Natural killer cell (primary cell): ENCODE measurements at regions not wholly inside any gene's neighbourhood (a gene's known extent, or its start where the extent isn't known, plus 50 kb on each side); places are given as distances from the start of the nearest gene placed in this dataset.

Source experiments
- ATAC-seq, 3 donors: fragments of 150-1000 bp in 2 of 3; fragments of 200-7000 bp in 1 of 3; cut with Tn5 transposase; 1 replicate in 1 of 3; 2 replicates in 2 of 3; pipeline ENCODE4 v1.10.0; 2021; ENCODE audit warnings: mild to moderate bottlenecking in 2 of 3, moderate library complexity in 2 of 3
- DNase-seq, 2 donors: peaks; one replicate each; pipeline versions ENCODE4 v3.0.0 to v3.0.0-alpha.2; 2013 to 2021; ENCODE audit warnings: mixed read lengths in 1 of 2
- H3K27ac ChIP-seq: one replicate; pipeline ENCODE4 v1.5.1; 2013; ENCODE audit warnings: mild to moderate bottlenecking, low read length
- H3K27me3 ChIP-seq: one replicate; pipeline ENCODE4 v1.6.1; 2013; ENCODE audit warnings: low read length; ENCODE audit not compliant: control insufficient read depth, insufficient read depth
- H3K36me3 ChIP-seq: one replicate; pipeline ENCODE4 v1.6.1; 2013; ENCODE audit warnings: low read length; ENCODE audit not compliant: control insufficient read depth, insufficient read depth
- H3K4me1 ChIP-seq: one replicate; pipeline ENCODE4 v1.6.1; 2013; ENCODE audit warnings: low read length; ENCODE audit not compliant: control insufficient read depth, insufficient read depth
- H3K4me3 ChIP-seq: one replicate; pipeline ENCODE4 v1.5.1; 2013; ENCODE audit warnings: low read length
- H3K9me3 ChIP-seq: one replicate; pipeline ENCODE4 v1.6.1; 2013; ENCODE audit warnings: low read length; ENCODE audit not compliant: control insufficient read depth, insufficient read depth
- H3K27ac Mint-ChIP-seq, 2 donors: one replicate each; pipeline ENCODE4 v1.8.0; 2022; ENCODE audit warnings: mild to moderate bottlenecking in 2 of 2, mixed read lengths in 2 of 2, moderate library complexity in 1 of 2
- H3K27me3 Mint-ChIP-seq, 2 donors: one replicate each; pipeline ENCODE4 v1.8.0; 2022; ENCODE audit warnings: low read depth in 2 of 2, mixed read lengths in 2 of 2
- H3K36me3 Mint-ChIP-seq: one replicate; pipeline ENCODE4 v1.8.0; 2022; ENCODE audit warnings: mixed read lengths
- H3K4me1 Mint-ChIP-seq, 2 donors: one replicate each; pipeline ENCODE4 v1.8.0; 2022; ENCODE audit warnings: mixed read lengths in 2 of 2
- H3K4me3 Mint-ChIP-seq: one replicate; pipeline ENCODE4 v1.8.0; 2022; ENCODE audit warnings: mild to moderate bottlenecking, moderate library complexity, mixed read lengths
- H3K9me3 Mint-ChIP-seq, 2 donors: one replicate each; pipeline ENCODE4 v1.8.0; 2022; ENCODE audit warnings: mixed read lengths in 2 of 2
- CTCF ChIP-seq: fragments of 200-600 bp; IDR thresholded peaks from one replicate; pipeline ENCODE4 v1.8.0; 2022; ENCODE audit warnings: antibody characterized with exemption
- WGBS: methylation state at CpG from one replicate; pipeline ENCODE4 v1.1.7; 2013; ENCODE audit warnings: missing lambda C conversion rate; ENCODE audit not compliant: insufficient coverage; 5-methylcytosine and 5-hydroxymethylcytosine counted together
- intact Hi-C: fragments of 100-400 bp; cut with micrococcal nuclease; formaldehyde crosslinking; loops from one replicate; pipeline ENCODE4 v1.14.2; 2022

- TF ChIP-seq CTCF, result no peak
- whole genome bisulfite sequencing, result 81% methylated on average over 18 of the region's 19 CpGs
- H3K27ac Mint-ChIP-seq, result peak overlapping the region in 1 of 2 donors; percentile 76
- H3K4me3 Mint-ChIP-seq, result peak overlapping the region; percentile 71
- no peaks in the 10 kb centered on the region for H3K36me3 ChIP-seq
- no peaks in the 10 kb centered on the region for H3K9me3 Mint-ChIP-seq
- H3K27ac ChIP-seq, result no peak overlapping the region
- ATAC-seq (peak; percentile 39 to 57 (median 52)), DNase-seq (no peak)
- H3K4me3 ChIP-seq, result no peak overlapping the region
- no peaks in the 10 kb centered on the region for H3K27me3 ChIP-seq
- peaks cover 2% of the 10 kb centered on the region for H3K36me3 Mint-ChIP-seq
- intact Hi-C loops, result no loop called here
- no peaks in the 10 kb centered on the region for H3K9me3 ChIP-seq
- H3K4me1 Mint-ChIP-seq, result peaks cover 5 to 7% of the 10 kb centered on the region in 2 donors
- H3K4me1 ChIP-seq, result peaks cover 9% of the 10 kb centered on the region
- H3K27me3 Mint-ChIP-seq, result peaks cover 2 to 3% of the 10 kb centered on the region in 2 donors
These were observed 76.3 kb upstream of the IQSEC1 start for GRCh38 chr3:13149330-13150108.

GRCh38 chr3:13148561-13149329 lies 75.5 kb upstream of the IQSEC1 start:
- intact Hi-C loops, result no loop called here
- Mint-ChIP-seq H3K4me1 (peaks cover 5 to 7% of the 10 kb centered on the region in 2 donors), H3K27ac (no peak overlapping the region), H3K36me3 (no peaks in the 10 kb centered on the region), H3K27me3 (peaks cover 0 to 2% of the 10 kb centered on the region in 2 donors), H3K4me3 (no peak overlapping the region), H3K9me3 (no peaks in the 10 kb centered on the region)
- Histone ChIP-seq H3K36me3 (no peaks in the 10 kb centered on the region), H3K27me3 (no peaks in the 10 kb centered on the region), H3K4me1 (peaks cover 9% of the 10 kb centered on the region), H3K4me3 (no peak overlapping the region), H3K9me3 (no peaks in the 10 kb centered on the region), H3K27ac (no peak overlapping the region)
- no peak for ATAC-seq
- WGBS, result 93% methylated on average over 13 of the region's 13 CpGs
- DNase-seq, result no peak
- no peak for TF ChIP-seq CTCF

GRCh38 chr3:13148126-13148525 lies 74.9 kb upstream of the IQSEC1 start:
- Histone ChIP-seq H3K4me3 (no peak overlapping the region), H3K9me3 (no peaks in the 10 kb centered on the region), H3K27ac (no peak overlapping the region), H3K36me3 (no peaks in the 10 kb centered on the region), H3K4me1 (peaks cover 9% of the 10 kb centered on the region), H3K27me3 (no peaks in the 10 kb centered on the region)
- Mint-ChIP-seq H3K4me3 (no peak overlapping the region), H3K4me1 (peaks cover 5 to 7% of the 10 kb centered on the region in 2 donors), H3K27ac (no peak overlapping the region), H3K27me3 (peaks cover 0 to under 1% of the 10 kb centered on the region in 2 donors), H3K9me3 (no peaks in the 10 kb centered on the region), H3K36me3 (no peaks in the 10 kb centered on the region)
- intact Hi-C loops, result no loop called here
- no peak for ATAC-seq
- DNase-seq, result no peak
- WGBS, result 90% methylated on average over 7 of the region's 8 CpGs
- no peak for TF ChIP-seq CTCF
